Jurkat, Clone E6-1 (cell line): ENCODE measurements at regions not wholly inside any gene's neighbourhood (a gene's known extent, or its start where the extent isn't known, plus 50 kb on each side); places are given as distances from the start of the nearest gene placed in this dataset.

ENCODE experiments used
- DNase-seq: peaks from one replicate; pipeline ENCODE4 v3.0.0-alpha.2; 2011; ENCODE audit warnings: low read depth, low spot score
- H3K4me3 ChIP-seq: 2 replicates; pipeline ENCODE4 v1.5.1; 2011; ENCODE audit warnings: mild to moderate bottlenecking, low read length, control low read depth, moderate library complexity

DNA sequence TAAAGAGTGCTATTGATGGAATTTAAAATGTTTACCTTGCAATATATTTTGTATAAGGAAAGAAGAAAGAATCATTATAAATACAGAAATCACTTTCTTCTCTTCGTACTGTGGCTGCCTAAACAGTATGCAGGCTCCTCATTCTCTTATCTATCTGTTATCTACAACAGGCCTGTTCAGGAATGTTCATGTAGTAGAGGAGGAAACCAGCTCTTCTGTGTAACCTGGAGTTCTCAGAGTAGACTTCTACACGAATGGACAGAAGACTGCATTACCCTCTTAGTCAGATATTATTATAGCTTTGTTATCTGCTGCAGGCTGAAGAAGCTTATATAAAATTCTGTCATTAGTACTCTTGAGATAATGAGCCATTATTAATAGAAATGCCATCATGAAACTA, 1225.9 kb upstream of the CNTN5 start:
- DNase-seq, result no peak
- no peak overlapping the region for H3K4me3 ChIP-seq

DNA sequence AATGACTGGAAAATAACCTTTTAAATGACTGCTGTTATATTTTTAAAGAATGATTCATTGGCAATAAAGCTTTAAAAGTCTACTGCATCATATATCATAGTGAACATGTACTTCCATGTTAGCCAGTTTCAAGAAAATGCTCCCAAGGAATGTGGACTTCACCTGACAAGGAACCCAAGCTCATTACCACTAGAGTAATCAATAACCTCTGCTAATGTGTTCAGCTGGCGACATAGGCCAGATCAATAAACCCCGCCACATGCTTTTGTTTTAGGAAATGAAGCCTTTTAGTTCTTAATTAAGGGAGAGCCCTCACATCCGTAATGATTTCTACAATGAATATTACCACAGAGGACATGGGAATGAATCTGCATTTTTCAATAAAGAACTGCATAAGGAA, 1219.9 kb upstream of the CNTN5 start:
- H3K4me3 ChIP-seq, result no peak overlapping the region
- DNase-seq, result no peak

DNA sequence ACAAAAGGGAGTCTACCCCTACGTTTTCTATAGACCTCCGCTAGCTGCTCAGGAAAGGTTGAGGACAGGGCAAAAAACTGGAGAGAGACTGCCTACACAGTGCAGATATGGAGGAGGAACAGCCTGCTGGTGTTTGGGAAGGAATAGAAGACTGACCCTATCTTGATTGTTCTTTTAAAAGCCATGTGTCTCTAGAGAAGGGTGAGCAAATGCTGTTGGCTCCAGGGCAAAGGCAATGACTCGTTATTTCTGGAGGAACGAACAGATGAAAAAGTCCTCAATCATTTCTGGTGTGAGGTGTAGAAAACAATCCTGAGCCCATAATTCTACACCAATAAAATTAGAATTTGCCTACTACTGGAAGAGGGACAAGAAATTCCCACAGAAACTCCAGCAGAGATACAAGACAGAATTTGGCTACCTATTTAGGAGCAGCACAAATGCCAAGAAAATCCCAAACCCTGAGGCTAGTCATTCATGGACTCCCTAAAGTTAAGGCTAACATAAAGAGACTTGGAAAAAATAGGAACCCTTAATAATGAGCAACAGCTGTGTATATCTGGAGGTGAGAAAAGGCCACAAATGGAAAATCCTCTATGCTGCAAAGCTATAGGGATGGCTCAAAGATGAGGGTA, 1206.3 kb upstream of the CNTN5 start:
- H3K4me3 ChIP-seq, result no peak overlapping the region
- DNase-seq, result no peak

DNA sequence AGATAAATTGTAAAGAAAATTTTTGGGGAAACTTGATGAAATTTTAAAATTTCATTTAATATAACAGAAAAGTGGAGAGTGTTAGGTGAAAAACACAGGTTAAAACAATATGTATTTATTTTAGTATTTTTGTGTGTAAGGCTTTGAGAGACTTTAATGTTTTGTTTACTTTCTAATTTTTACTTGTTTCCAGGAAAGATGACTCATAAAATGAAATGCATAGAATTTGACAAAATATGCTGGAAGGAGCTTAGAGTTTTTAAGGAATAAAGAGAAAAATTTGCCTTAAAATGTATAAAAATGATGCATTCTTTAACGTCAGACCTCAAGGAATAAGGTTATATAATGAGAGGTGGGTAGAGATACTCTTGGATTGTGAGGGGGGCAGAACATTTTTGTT, 1205.1 kb upstream of the CNTN5 start:
- DNase-seq, result no peak
- H3K4me3 ChIP-seq, result no peak overlapping the region

DNA sequence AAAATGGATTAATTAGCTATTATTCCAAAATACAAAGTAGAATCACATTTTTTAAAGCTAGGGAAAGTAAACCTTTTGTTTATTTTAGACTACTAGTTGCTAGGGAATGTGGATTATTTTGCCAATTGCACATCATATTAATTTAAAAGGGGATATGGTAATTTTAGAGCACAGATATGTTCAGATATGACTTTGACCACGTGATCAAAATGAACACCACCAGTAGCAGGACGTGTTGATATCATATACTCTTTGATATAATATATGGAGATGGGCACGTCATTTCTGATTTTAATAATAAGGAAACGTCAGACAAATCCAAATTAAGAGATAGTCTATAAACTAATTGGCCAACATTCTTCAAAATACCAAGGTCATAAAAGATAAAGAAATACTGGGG, 1188.3 kb upstream of the CNTN5 start:
- no peak overlapping the region for H3K4me3 ChIP-seq
- DNase-seq, result no peak

DNA sequence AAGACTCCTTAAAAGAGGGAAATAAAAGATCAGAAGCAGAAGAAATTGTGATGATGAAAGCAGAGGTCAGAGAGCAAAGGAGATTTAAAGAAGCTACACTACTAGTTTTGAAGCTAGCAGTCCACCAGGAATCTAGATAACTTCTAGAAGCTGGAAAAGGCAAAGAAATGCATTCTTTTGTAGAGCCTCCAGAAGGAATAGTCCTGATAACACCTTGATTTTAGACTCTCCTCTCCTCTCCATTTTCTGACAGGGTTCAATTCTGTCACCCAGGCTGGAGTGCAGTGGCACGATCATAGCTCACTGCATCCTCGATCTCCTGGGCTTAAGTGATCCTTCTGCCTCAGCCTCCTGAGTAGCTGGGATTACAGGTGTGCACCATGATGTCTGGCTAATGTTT, 1187.3 kb upstream of the CNTN5 start:
- DNase-seq, result no peak
- H3K4me3 ChIP-seq, result no peak overlapping the region

DNA sequence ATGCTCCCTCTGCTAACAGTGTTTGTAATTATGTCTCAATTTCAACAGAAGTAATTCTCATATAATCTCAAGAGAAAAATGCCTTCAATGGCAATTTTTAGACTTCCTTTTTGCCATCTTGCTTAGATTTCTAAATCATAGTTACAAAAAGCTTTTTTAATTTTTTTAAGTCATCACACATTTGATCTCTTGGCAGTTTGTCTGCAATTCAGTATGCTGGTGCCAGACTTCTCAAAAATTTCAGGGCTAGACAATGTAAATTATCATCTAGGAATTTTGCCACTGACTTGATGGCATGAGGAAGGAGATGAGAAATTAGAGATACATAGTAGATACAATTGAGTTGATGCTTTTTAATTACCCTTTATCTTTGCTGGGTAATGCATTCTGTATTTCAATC, 1176.7 kb upstream of the CNTN5 start:
- H3K4me3 ChIP-seq, result no peak overlapping the region
- DNase-seq, result no peak

DNA sequence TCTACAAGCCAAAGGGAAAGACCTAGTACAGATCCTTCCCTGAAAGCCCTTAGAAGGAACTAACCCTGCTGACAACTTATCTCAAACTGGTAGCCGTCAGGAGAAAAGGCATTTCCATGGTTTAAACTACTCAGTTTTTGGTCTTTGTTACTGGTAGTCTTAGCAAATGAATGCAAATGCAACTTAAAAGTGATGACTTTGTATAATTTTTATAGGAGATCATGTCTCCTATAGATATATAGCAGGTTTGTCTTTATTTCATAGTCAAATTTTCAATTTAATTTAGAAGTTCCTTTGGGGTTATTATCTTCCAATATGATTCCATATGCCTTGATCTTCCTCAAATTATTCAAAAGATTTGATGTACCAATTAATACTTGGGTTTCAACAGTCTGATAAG, 1173.0 kb upstream of the CNTN5 start:
- no peak for DNase-seq

DNA sequence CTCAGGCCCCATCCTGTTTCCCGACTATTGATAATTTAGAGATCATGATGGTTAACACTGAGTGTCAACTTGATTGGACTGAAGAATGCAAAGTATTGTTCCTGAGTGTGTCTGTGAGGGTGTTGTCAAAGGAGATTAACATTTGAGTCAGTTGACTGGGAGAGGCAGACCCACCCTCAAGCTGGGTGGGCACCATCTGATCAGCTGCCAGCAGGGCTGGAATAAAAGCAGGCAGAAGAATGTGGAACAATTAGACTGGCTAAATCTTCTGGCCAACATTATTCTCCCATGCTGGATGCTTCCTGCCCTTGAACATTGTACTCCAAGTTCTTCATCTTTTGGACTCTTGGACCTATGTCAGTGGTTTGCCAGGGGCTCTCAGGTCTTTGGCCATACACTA, 1170.0 kb upstream of the CNTN5 start:
- DNase-seq, result no peak

More for the DNA sequence above, 1173.0 kb upstream of the CNTN5 start:
- H3K4me3 ChIP-seq, result no peak overlapping the region

DNA sequence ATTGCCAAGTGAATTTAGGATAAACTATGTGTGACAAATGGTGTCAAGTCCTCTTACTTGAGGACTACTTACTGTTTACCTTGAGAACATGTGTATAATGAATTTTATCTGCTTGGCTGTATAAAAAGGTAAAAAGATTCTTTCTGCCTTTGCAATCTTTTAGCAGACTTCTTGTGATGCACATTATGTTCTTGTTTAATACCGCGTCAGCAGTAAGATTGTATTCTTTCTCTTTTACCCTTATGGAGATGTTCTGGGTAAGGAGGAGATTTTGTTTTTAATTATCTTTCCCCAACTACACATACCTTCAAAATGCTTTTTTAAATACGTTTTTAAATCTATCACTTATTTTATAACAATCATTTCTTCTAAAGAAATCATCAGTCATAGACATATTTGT, 1166.4 kb upstream of the CNTN5 start:
- no peak overlapping the region for H3K4me3 ChIP-seq
- no peak for DNase-seq

More for the DNA sequence above, 1170.0 kb upstream of the CNTN5 start:
- H3K4me3 ChIP-seq, result no peak overlapping the region

DNA sequence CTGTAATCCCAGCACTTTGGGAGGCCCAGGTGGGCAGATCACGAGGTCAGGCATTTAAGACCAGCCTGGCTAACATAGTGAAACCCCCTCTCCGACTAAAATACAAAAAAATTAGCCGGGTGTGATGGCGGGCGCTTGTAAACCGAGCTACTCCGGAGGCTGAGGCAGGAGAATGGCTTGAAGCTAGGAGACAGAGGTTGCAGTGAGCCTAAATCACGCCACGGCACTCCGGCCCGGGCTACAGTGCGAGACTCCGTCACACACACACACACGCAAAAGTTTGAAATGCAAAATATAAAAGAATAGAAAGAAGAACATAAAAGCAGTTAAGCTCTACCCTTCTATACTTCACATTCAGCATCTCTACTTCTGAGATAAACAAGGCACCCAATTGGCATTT, 1165.9 kb upstream of the CNTN5 start:
- no peak for DNase-seq
- no peak overlapping the region for H3K4me3 ChIP-seq

DNA sequence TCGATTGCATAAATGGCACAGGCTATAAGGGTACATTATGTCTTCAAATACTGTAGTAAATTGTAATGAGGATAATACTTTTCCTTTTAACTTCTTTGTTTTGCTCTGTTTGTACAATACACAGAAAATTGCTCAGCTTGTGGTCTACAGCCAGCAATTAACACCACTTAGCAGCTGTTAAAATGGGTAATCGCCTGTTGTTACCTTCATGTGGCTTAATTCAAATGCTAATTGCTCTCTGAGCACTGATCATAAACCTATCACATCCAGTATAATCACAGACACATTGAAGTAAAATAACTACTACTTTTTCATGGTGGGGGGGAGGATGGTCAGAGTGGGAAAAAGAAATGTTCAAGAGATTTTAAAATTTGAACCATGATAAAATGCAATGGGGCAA, 1164.1 kb upstream of the CNTN5 start:
- no peak overlapping the region for H3K4me3 ChIP-seq

DNA sequence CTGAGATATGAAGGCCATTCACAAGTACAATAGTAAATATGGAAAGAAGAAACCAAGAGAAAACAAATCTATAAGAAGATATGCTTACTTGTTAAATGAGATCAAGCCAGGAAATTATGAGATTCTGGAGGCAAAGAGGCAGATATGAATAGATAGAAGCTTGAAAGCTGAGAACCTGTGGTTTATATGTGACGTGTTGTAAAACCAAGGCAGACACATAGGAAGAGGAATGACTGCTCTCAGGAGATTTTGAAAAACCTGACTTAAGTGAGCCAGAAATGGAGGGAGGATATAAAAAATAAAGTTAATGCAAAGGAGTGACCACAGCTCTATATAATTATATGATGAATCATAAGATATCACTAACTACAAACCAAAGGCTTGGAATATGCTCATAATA, 1160.5 kb upstream of the CNTN5 start:
- H3K4me3 ChIP-seq, result no peak overlapping the region
- no peak for DNase-seq

More for the DNA sequence above, 1164.1 kb upstream of the CNTN5 start:
- DNase-seq, result no peak

DNA sequence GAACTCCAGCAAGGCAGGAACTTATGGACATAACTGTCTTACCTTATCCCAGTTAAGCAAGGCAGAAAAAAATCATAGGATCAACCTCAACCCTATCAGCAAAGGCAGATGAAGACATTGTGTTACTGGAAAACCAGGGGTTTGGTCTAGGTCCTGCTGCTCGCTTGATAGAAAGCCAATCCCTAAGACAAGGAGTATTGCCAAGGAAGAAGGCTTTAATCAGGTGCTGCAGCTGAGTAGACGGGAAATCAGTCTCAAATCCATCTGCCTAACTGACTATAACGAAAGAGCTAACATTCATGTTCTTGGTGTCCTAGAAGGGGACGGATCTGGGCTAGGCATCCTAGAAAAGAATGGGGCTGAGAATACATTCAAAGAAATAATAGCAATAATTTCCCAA, 1158.7 kb upstream of the CNTN5 start:
- H3K4me3 ChIP-seq, result no peak overlapping the region
- no peak for DNase-seq

DNA sequence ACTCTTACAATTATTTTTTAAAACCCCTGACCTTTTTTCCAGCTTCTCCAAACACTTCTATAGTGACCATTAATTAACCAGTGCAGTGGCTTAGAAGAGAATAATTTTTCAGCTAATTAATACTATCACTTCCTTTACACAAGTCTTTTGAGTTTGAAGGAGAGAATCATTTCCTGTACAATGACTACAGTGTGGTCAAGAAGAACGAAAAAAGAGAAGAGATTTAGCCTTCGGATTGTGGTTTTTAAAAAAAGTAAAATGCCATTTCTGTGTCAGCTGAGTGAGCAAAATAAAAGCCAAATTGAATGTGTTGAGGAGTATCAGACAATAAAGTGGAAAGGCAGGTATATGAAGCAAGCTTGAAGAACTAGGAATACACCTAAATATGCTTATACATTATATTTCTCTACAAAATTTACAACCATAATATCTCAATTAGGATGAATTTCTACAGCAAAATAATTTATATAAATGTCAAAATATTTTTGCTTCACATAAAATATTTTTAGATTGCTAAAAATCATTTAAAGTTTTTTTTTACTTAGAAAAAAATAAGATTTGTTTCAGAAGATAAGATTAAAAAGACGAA, 1155.2 kb upstream of the CNTN5 start:
- DNase-seq, result no peak
- H3K4me3 ChIP-seq, result no peak overlapping the region

DNA sequence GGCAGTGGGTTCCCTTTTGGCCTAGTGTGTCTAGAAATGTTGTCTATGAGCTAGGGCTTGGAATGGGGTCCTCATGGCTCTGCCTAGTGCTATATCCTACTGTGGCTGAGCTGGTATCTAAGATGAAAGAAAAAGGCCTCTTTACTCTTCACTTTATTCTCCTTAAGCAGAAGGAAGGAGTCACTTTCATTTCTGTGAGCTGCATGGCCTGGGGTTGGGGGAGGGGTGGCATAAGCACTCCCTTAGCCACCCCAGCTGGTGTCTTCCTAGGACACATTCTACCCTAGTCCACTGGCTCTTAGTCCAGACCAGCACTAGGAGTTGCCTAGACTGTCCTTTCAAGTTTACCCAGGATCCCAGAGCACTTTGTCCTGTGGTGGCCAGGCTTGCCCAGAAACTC, 1148.9 kb upstream of the CNTN5 start:
- no peak for DNase-seq
- no peak overlapping the region for H3K4me3 ChIP-seq

DNA sequence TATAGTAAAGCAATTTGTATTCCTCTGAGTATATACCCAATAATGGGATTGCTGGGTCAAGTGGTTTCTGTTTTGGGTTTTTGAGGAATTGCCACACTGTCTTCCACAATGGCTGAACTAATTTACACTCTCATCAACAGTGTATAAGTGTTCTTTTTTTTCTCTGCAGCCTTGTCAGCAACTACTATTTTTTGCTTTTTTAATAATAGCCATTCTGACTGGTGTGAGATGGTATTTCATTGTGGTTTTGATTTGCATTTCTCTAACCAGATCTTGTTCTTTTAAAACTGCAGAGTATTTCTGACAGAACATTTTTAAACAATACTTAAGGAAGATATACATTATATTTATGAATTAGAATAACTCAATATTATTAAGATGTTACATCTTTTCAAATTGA, 1140.5 kb upstream of the CNTN5 start:
- DNase-seq, result no peak
- H3K4me3 ChIP-seq, result no peak overlapping the region

DNA sequence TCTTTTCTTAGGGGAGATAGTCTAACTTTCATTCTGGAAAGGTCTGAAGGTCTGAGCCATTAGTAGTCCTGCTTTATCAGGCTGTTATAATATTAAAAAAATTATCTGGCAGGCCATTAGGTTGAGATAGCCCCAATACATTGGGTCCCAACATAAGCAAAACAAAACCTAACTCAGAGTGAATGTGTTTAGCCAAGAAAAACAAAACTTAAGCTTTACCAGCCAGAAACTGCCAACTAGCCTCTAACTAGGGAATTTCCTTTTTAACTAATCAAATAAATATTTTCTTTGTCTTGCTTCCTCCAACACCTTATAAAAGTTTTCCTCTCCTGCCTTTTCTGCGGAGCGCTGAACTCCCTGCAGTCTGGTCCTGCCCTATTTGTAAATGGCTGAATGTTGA, 1137.7 kb upstream of the CNTN5 start:
- H3K4me3 ChIP-seq, result no peak overlapping the region
- DNase-seq, result no peak

DNA sequence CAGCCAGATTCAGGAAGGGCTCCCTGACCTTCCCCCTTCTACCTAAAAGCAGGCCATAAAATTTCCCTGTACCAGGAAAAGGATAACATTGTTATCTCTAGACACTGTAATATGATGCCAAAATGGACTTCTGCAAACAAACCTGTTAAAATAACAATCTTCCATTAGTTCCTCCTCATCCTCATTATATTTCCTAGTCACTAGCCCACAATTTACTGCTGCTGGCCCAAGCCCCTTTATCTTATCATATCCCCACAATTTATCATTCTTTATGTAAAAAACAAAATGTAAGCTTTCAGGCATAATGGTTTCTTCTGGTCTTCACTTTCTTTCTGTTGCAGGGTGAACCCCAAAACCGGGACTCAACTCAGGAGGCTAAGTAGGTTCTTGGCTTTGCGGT, 1132.1 kb upstream of the CNTN5 start:
- DNase-seq, result no peak

DNA sequence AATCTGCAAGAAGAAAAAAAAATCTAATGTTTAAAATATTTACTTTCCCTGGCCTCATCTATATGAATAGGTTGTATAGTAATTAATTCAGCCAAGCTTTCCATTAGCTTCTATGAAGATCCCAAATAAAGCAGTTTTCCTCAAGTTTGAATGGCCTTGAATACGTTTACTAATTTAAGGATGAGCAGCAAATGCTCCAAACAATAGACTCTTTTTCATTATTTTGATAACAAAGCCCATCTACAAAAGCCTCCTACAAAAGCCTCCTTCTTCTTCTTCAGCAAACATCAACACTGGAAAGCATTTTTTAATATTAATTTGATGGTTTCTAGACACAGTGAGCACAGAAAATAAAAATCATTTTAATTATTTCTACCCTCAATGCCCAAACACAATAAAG, 1130.3 kb upstream of the CNTN5 start:
- DNase-seq, result no peak

More for the DNA sequence above, 1132.1 kb upstream of the CNTN5 start:
- H3K4me3 ChIP-seq, result no peak overlapping the region

DNA sequence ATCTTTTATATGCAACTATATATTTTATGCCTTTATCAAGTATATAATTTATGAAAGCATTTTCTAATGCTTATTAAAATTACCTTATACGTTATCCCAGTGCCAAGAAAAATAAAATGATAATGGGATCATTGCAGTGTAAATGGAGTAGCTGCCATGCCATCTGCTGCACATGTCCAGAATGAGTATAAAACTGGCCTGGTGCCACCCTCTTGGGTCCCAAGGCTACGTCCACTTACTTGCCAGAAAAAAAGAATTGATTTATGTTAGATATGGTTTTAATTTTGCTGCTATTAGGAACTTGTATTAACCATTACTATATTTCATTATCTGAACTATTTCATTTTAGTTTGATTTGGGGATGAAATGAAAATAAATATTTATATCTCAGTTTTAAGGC, 1127.1 kb upstream of the CNTN5 start:
- no peak for DNase-seq

More for the DNA sequence above, 1130.3 kb upstream of the CNTN5 start:
- no peak overlapping the region for H3K4me3 ChIP-seq

More for the DNA sequence above, 1127.1 kb upstream of the CNTN5 start:
- no peak overlapping the region for H3K4me3 ChIP-seq
